Calu3 (cell line): ENCODE measurements at regions not wholly inside any gene's neighbourhood (a gene's known extent, or its start where the extent isn't known, plus 50 kb on each side); places are given as distances from the start of the nearest gene placed in this dataset.
A peak's percentile ranks its signal among the peaks of the same experiment; 100 is the strongest.

ENCODE experiments used
- BruUV-seq: library from RNA; stranded (reverse); fragments of 400-500 nt; replicated peaks from 2 replicates; lab custom pipeline; 2021; lab: Mats Ljungman, UMichigan
- CTCF ChIA-PET: fragments of 300-600 bp; sonication (Branson Sonifier 250); formaldehyde crosslinking; loops from one replicate; lab custom pipeline; 2022; ENCODE audit warnings: antibody characterized with exemption; lab: Charles Lee
- DNase-seq: peaks from one replicate; pipeline ENCODE4 v3.0.0; 2022
- H3K27ac Mint-ChIP-seq: one replicate; pipeline ENCODE4 v1.8.0; 2022; ENCODE audit warnings: mixed read lengths; ENCODE audit not compliant: unreplicated experiment
- H3K27me3 Mint-ChIP-seq: one replicate; pipeline ENCODE4 v1.8.0; 2022; ENCODE audit warnings: mixed read lengths; ENCODE audit not compliant: unreplicated experiment
- H3K36me3 Mint-ChIP-seq: one replicate; pipeline ENCODE4 v1.8.0; 2022; ENCODE audit warnings: mild to moderate bottlenecking, moderate library complexity, mixed read lengths; ENCODE audit not compliant: insufficient read depth, unreplicated experiment
- H3K4me1 Mint-ChIP-seq: one replicate; pipeline ENCODE4 v1.8.0; 2022; ENCODE audit warnings: mild to moderate bottlenecking, low read depth, mixed read lengths; ENCODE audit not compliant: unreplicated experiment
- H3K4me3 Mint-ChIP-seq: one replicate; pipeline ENCODE4 v1.8.0; 2022; ENCODE audit warnings: mild to moderate bottlenecking, low read depth, moderate library complexity, mixed read lengths; ENCODE audit not compliant: unreplicated experiment
- H3K9me3 Mint-ChIP-seq: one replicate; pipeline ENCODE4 v1.8.0; 2022; ENCODE audit warnings: low read depth, mixed read lengths; ENCODE audit not compliant: unreplicated experiment
- CTCF ChIP-seq: fragments of 200-600 bp; IDR thresholded peaks from one replicate; pipeline ENCODE4 v1.8.0; 2022; ENCODE audit warnings: antibody characterized with exemption; ENCODE audit not compliant: unreplicated experiment
- intact Hi-C: fragments of 100-400 bp; cut with micrococcal nuclease; formaldehyde crosslinking; loops from one replicate; pipeline ENCODE4 v1.10.0; 2022; ENCODE audit not compliant: unreplicated experiment

- Mint-ChIP-seq H3K4me1 (peaks cover 29% of the 10 kb centered on the region), H3K9me3 (no peaks in the 10 kb centered on the region), H3K4me3 (no peak overlapping the region), H3K36me3 (no peaks in the 10 kb centered on the region), H3K27me3 (no peaks in the 10 kb centered on the region), H3K27ac (no peak overlapping the region)
- intact Hi-C loops, result no loop called here
- no peak for DNase-seq
- no peak for TF ChIP-seq CTCF
- BruUV-seq, result no TSS peak
- CTCF ChIA-PET, result no interaction called here
These were observed 127.3 kb upstream of the BOD1 start for GRCh38 chr5:173743641-173744343.

GRCh38 chr5:173744551-173744950, 128.1 kb upstream of the BOD1 start:
- CTCF ChIA-PET, result no interaction called here
- no TSS peak for BruUV-seq

GRCh38 chr5:173745123-173745522, 128.7 kb upstream of the BOD1 start:
- Mint-ChIP-seq H3K4me1 (peaks cover 21% of the 10 kb centered on the region), H3K27me3 (no peaks in the 10 kb centered on the region), H3K9me3 (no peaks in the 10 kb centered on the region), H3K4me3 (peak overlapping the region; percentile 0), H3K27ac (peak overlapping the region; percentile 63), H3K36me3 (no peaks in the 10 kb centered on the region)
- no peak for DNase-seq
- intact Hi-C loops, result no loop called here
- TF ChIP-seq CTCF, result no peak
- no TSS peak for BruUV-seq
- CTCF ChIA-PET, result interaction anchor here (0.6 kb wide), 1 partner anchor 12 kb away, joined by 3 read pairs; no protein-coding TSS in a partner anchor

More at GRCh38 chr5:173744551-173744950, 128.1 kb upstream of the BOD1 start:
- Mint-ChIP-seq H3K4me1 (peaks cover 25% of the 10 kb centered on the region), H3K4me3 (no peak overlapping the region), H3K9me3 (no peaks in the 10 kb centered on the region), H3K27me3 (no peaks in the 10 kb centered on the region), H3K36me3 (no peaks in the 10 kb centered on the region), H3K27ac (no peak overlapping the region)
- DNase-seq, result no peak
- intact Hi-C loops, result no loop called here
- TF ChIP-seq CTCF, result no peak

GRCh38 chr5:173745557-173745956, 129.1 kb upstream of the BOD1 start:
- BruUV-seq, result TSS peak; percentile 85
- Mint-ChIP-seq H3K9me3 (no peaks in the 10 kb centered on the region), H3K4me1 (peaks cover 21% of the 10 kb centered on the region), H3K27ac (peak overlapping the region; percentile 63), H3K4me3 (peak overlapping the region; percentile 0), H3K27me3 (no peaks in the 10 kb centered on the region), H3K36me3 (no peaks in the 10 kb centered on the region)
- intact Hi-C loops, result no loop called here
- no peak for TF ChIP-seq CTCF
- CTCF ChIA-PET, result interaction anchor here (0.6 kb wide), 1 partner anchor 12 kb away, joined by 3 read pairs; no protein-coding TSS in a partner anchor
- DNase-seq, result no peak
